Activated effector memory CD4-positive, alpha-beta T cell treated with Interleukin-2 at 50 U/mL for 16 hours (primary cell): ENCODE measurements at regions not wholly inside any gene's neighbourhood (a gene's known extent, or its start where the extent isn't known, plus 50 kb on each side); places are given as distances from the start of the nearest gene placed in this dataset.

Experiments
- DNase-seq: peaks from one replicate; pipeline ENCODE4 v3.0.0-alpha.2; 2020

GRCh38 chrX:40449396-40449795 is 131.4 kb upstream of the ATP6AP2 start:
- no peak for DNase-seq

- DNase-seq, result no peak
Observed at GRCh38 chrX:40448793-40449192, 132.0 kb upstream of the ATP6AP2 start.

GRCh38 chrX:40446921-40447320 is 133.8 kb upstream of the ATP6AP2 start:
- DNase-seq, result no peak

- DNase-seq, result no peak
Observed at GRCh38 chrX:40445691-40446090, 135.1 kb upstream of the ATP6AP2 start.

- no peak for DNase-seq
Observed at GRCh38 chrX:40444798-40445496, 135.8 kb upstream of the ATP6AP2 start.

GRCh38 chrX:40444133-40444532 is 136.6 kb upstream of the ATP6AP2 start:
- DNase-seq, result no peak

GRCh38 chrX:40440866-40441265 is 139.9 kb upstream of the ATP6AP2 start:
- DNase-seq, result no peak

GRCh38 chrX:40439625-40440532 is 140.9 kb upstream of the ATP6AP2 start:
- DNase-seq, result no peak

GRCh38 chrX:40437348-40437747 is 143.4 kb upstream of the ATP6AP2 start:
- DNase-seq, result no peak

- no peak for DNase-seq
Observed at GRCh38 chrX:40434947-40435346, 145.8 kb upstream of the ATP6AP2 start.

GRCh38 chrX:40434443-40434842 is 146.3 kb upstream of the ATP6AP2 start:
- DNase-seq, result no peak

- no peak for DNase-seq
Observed at GRCh38 chrX:40433160-40433559, 147.6 kb upstream of the ATP6AP2 start.

GRCh38 chrX:40424259-40424658 is 156.5 kb upstream of the ATP6AP2 start:
- DNase-seq, result no peak

GRCh38 chrX:40423299-40423698 is 157.5 kb upstream of the ATP6AP2 start:
- DNase-seq, result no peak

GRCh38 chrX:40422021-40422420 is 158.7 kb upstream of the ATP6AP2 start:
- no peak for DNase-seq

- no peak for DNase-seq
Observed at GRCh38 chrX:40420899-40421729, 159.7 kb upstream of the ATP6AP2 start.

- DNase-seq, result peak; percentile 0
Observed at GRCh38 chrX:40418813-40419195, 162.0 kb upstream of the ATP6AP2 start.

- DNase-seq, result no peak
Observed at GRCh38 chrX:40418146-40418812, 162.5 kb upstream of the ATP6AP2 start.

GRCh38 chrX:40415675-40416074 is 165.1 kb upstream of the ATP6AP2 start:
- DNase-seq, result no peak

- no peak for DNase-seq
Observed at GRCh38 chrX:40414335-40414734, 166.4 kb upstream of the ATP6AP2 start.

GRCh38 chrX:40411340-40412111 is 169.2 kb upstream of the ATP6AP2 start:
- no peak for DNase-seq

GRCh38 chrX:40410859-40411258 is 169.9 kb upstream of the ATP6AP2 start:
- no peak for DNase-seq
